Loucy (cell line): ENCODE measurements at regions not wholly inside any gene's neighbourhood (a gene's known extent, or its start where the extent isn't known, plus 50 kb on each side); places are given as distances from the start of the nearest gene placed in this dataset.

Experiments used
- H2AFZ ChIP-seq: fragments of 200-600 bp; sonication (generic); 2 replicates; pipeline ENCODE4 v1.6.0; 2016; ENCODE audit warnings: antibody characterized with exemption, mild to moderate bottlenecking, low read length, moderate library complexity
- H3F3A ChIP-seq: fragments of 200-600 bp; 2 replicates; pipeline ENCODE4 v1.6.0; 2016; ENCODE audit warnings: antibody characterized with exemption, low read depth, mild to moderate bottlenecking
- H3K27me3 ChIP-seq: fragments of 200-600 bp; sonication (generic); 2 replicates; pipeline ENCODE4 v1.6.1; 2014; ENCODE audit warnings: low read length, mild to moderate bottlenecking; ENCODE audit not compliant: insufficient read depth, poor library complexity, severe bottlenecking
- H3K36me3 ChIP-seq: fragments of 200-600 bp; sonication (generic); 2 replicates; pipeline ENCODE4 v1.6.1; 2016; ENCODE audit warnings: low read length; ENCODE audit not compliant: insufficient read depth
- H3K4me1 ChIP-seq: fragments of 200-600 bp; sonication (generic); 2 replicates; pipeline ENCODE4 v1.5.1; 2014; ENCODE audit warnings: low read length, mild to moderate bottlenecking; ENCODE audit not compliant: insufficient read depth, poor library complexity, severe bottlenecking
- H3K4me2 ChIP-seq: fragments of 200-600 bp; sonication (generic); 2 replicates; pipeline ENCODE4 v1.6.0; 2014; ENCODE audit warnings: antibody characterized with exemption, low read length, low read depth, mild to moderate bottlenecking; ENCODE audit not compliant: poor library complexity, severe bottlenecking
- H3K4me3 ChIP-seq: fragments of 200-600 bp; sonication (generic); 2 replicates; pipeline ENCODE4 v1.5.1; 2014; ENCODE audit warnings: low read length, mild to moderate bottlenecking, mixed read lengths; ENCODE audit not compliant: poor library complexity, severe bottlenecking
- H3K79me2 ChIP-seq: fragments of 200-600 bp; sonication (generic); 2 replicates; pipeline ENCODE4 v1.6.1; 2014; ENCODE audit warnings: low read length; ENCODE audit not compliant: insufficient read depth
- H3K9ac ChIP-seq: fragments of 200-600 bp; sonication (generic); 2 replicates; pipeline ENCODE4 v1.6.0; 2014; ENCODE audit warnings: mild to moderate bottlenecking, low read depth, low read length, moderate library complexity; ENCODE audit not compliant: poor library complexity, severe bottlenecking
- H3K9me2 ChIP-seq: fragments of 200-600 bp; sonication (generic); replicated peaks from 2 replicates; pipeline ENCODE4 v1.6.1; 2016; ENCODE audit warnings: low read depth, low read length, mixed read lengths
- H3K9me3 ChIP-seq: fragments of 200-600 bp; sonication (generic); 2 replicates; pipeline ENCODE4 v1.6.1; 2014; ENCODE audit warnings: mild to moderate bottlenecking, antibody characterized with exemption, low read length, low read depth; ENCODE audit not compliant: insufficient read depth
- H4K20me1 ChIP-seq: fragments of 200-600 bp; sonication (generic); 2 replicates; pipeline ENCODE4 v1.6.0; 2014; ENCODE audit warnings: antibody characterized with exemption, low read length, mild to moderate bottlenecking; ENCODE audit not compliant: insufficient read depth, poor library complexity, severe bottlenecking
- EZH2phosphoT487 ChIP-seq: fragments of 200-600 bp; IDR thresholded peaks from 2 replicates; pipeline ENCODE4 v1.6.1; 2018; ENCODE audit warnings: antibody characterized with exemption, mild to moderate bottlenecking, moderate library complexity, borderline replicate concordance
- TF ChIP-seq, protein P1 (sequence below): fragments of 200-600 bp; sonication (generic); conservative IDR thresholded peaks from 2 replicates; pipeline ENCODE4 v1.5.1; 2014; ENCODE audit warnings: mild to moderate bottlenecking, antibody characterized with exemption, low read length

DNA sequence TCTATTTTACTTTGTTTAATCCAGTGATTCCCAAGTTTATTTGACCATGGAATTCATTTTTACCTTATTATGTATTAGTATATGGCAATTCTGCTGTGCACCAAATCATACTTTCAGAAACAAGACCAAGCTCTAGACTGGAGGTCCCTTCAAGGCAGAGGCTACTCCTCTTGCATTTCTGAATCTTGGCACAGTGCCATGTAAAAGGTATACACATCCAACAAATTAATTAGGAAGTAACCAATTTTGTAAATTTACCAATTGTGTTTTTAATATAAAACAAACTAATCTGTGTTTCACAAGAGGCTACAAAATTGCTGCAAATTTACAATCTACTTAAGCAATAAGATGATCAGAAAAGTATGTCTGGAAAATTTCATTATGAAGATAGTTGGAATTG, 712.2 kb upstream of the HS3ST1 start:
- H4K20me1 ChIP-seq, result no peaks in the 10 kb centered on the region

DNA sequence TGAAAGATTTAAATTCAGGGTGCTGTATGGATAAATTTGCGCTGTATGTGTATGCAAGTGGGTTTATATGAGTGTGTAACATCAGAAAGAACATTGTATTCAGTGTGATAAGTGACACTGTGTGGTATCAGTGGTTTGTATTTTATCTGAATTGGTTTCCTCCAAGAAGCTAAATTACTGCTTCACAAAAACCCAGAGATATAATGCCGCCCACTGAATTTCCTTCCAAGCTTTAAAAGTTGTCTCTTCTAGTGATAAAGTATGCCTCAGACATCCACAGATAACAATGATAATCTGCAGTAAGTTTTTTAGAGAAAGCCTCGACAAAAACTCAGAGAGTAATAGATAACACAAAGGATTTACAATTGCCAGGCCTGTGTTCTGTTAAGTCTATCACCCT, 710.6 kb upstream of the HS3ST1 start:
- no peaks in the 10 kb centered on the region for H3K4me1 ChIP-seq
- H3K9me2 ChIP-seq, result no peaks in the 10 kb centered on the region
- no peaks in the 10 kb centered on the region for H3F3A ChIP-seq
- no peak overlapping the region for H3K4me3 ChIP-seq
- no peaks in the 10 kb centered on the region for H3K9me3 ChIP-seq
- H3K36me3 ChIP-seq, result no peaks in the 10 kb centered on the region
- H3K79me2 ChIP-seq, result no peaks in the 10 kb centered on the region
- no peaks in the 10 kb centered on the region for H4K20me1 ChIP-seq
- TF ChIP-seq EZH2phosphoT487, result no peak
- TF ChIP-seq, protein P1, sequence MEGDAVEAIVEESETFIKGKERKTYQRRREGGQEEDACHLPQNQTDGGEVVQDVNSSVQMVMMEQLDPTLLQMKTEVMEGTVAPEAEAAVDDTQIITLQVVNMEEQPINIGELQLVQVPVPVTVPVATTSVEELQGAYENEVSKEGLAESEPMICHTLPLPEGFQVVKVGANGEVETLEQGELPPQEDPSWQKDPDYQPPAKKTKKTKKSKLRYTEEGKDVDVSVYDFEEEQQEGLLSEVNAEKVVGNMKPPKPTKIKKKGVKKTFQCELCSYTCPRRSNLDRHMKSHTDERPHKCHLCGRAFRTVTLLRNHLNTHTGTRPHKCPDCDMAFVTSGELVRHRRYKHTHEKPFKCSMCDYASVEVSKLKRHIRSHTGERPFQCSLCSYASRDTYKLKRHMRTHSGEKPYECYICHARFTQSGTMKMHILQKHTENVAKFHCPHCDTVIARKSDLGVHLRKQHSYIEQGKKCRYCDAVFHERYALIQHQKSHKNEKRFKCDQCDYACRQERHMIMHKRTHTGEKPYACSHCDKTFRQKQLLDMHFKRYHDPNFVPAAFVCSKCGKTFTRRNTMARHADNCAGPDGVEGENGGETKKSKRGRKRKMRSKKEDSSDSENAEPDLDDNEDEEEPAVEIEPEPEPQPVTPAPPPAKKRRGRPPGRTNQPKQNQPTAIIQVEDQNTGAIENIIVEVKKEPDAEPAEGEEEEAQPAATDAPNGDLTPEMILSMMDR, result no peak
- H2AFZ ChIP-seq, result no peak overlapping the region
- H3K27me3 ChIP-seq, result no peaks in the 10 kb centered on the region
- H3K4me2 ChIP-seq, result no peak overlapping the region
- no peak overlapping the region for H3K9ac ChIP-seq

More for the DNA sequence above, 712.2 kb upstream of the HS3ST1 start:
- no peaks in the 10 kb centered on the region for H3K9me3 ChIP-seq
- no peak overlapping the region for H3K4me3 ChIP-seq
- H3K79me2 ChIP-seq, result no peaks in the 10 kb centered on the region
- TF ChIP-seq, protein P1, result no peak
- TF ChIP-seq EZH2phosphoT487, result no peak
- H3K4me2 ChIP-seq, result no peak overlapping the region
- no peak overlapping the region for H3K9ac ChIP-seq
- no peaks in the 10 kb centered on the region for H3F3A ChIP-seq
- H3K27me3 ChIP-seq, result no peaks in the 10 kb centered on the region
- no peaks in the 10 kb centered on the region for H3K4me1 ChIP-seq
- no peaks in the 10 kb centered on the region for H3K9me2 ChIP-seq
- H2AFZ ChIP-seq, result no peak overlapping the region
- H3K36me3 ChIP-seq, result no peaks in the 10 kb centered on the region

DNA sequence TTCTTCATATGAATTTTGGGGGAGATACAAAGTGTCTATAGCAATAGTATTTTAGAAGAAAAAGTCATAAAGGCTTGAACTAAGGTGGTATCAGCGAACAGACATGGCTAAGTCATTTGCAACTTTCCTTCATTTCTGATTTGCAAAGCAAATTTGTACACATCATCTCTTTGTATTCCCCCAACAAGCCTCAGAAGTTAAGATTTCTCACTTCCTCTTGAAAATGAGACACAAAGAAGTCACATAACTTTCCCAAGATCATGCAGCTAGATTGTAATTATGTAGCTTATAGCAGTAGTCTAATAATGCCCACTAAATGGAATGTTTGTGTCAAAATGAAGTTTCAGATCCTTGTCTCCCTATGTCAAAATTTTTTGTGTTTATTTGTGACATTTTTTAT, 709.8 kb upstream of the HS3ST1 start:
- no peak for TF ChIP-seq EZH2phosphoT487
- TF ChIP-seq, protein P1, result no peak
- no peak overlapping the region for H3K4me2 ChIP-seq

More for the DNA sequence above, 709.8 kb upstream of the HS3ST1 start:
- Histone ChIP-seq H3K27me3 (no peaks in the 10 kb centered on the region), H3K36me3 (no peaks in the 10 kb centered on the region), H3K9me2 (no peaks in the 10 kb centered on the region), H3K79me2 (no peaks in the 10 kb centered on the region), H2AFZ (no peak overlapping the region), H4K20me1 (no peaks in the 10 kb centered on the region), H3F3A (no peaks in the 10 kb centered on the region), H3K4me3 (no peak overlapping the region), H3K4me1 (no peaks in the 10 kb centered on the region), H3K9ac (no peak overlapping the region), H3K9me3 (no peaks in the 10 kb centered on the region)
